Activated T-cell treated with anti-CD3 and anti-CD28 coated beads, Interleukin-2, amount 50 U/mL, for 72 hours (primary cell): ENCODE measurements at regions not wholly inside any gene's neighbourhood (a gene's known extent, or its start where the extent isn't known, plus 50 kb on each side); places are given as distances from the start of the nearest gene placed in this dataset.

Source experiments
- ATAC-seq, 2 donors: fragments of 150-1000 bp; cut with Tn5 transposase; replicated peaks in 1 of 2; 2 replicates each; pipeline ENCODE4 v1.10.0; 2021; ENCODE audit warnings: moderate library complexity in 2 of 2, mild to moderate bottlenecking in 1 of 2
- DNase-seq, 2 donors: peaks; one replicate each; pipeline ENCODE4 v3.0.0; 2021 to 2022; ENCODE audit warnings: mixed read lengths in 1 of 2
- H3K27ac Mint-ChIP-seq: one replicate; pipeline ENCODE4 v1.8.0; 2022; ENCODE audit warnings: mild to moderate bottlenecking, moderate library complexity, mixed read lengths
- H3K27me3 Mint-ChIP-seq: one replicate; pipeline ENCODE4 v1.8.0; 2022; ENCODE audit warnings: low read depth, mixed read lengths
- H3K36me3 Mint-ChIP-seq, 2 donors: one replicate each; pipeline ENCODE4 v1.8.0; 2022; ENCODE audit warnings: mixed read lengths in 2 of 2, mild to moderate bottlenecking in 1 of 2; ENCODE audit not compliant: insufficient read depth in 2 of 2
- H3K4me1 Mint-ChIP-seq: one replicate; pipeline ENCODE4 v1.8.0; 2022; ENCODE audit warnings: low read depth, mixed read lengths
- H3K4me3 Mint-ChIP-seq, 2 donors: one replicate each; pipeline ENCODE4 v1.8.0; 2022; ENCODE audit warnings: mild to moderate bottlenecking in 2 of 2, mixed read lengths in 2 of 2, moderate library complexity in 2 of 2
- H3K9me3 Mint-ChIP-seq, 2 donors: one replicate each; pipeline ENCODE4 v1.8.0; 2022; ENCODE audit warnings: mixed read lengths in 2 of 2

DNA sequence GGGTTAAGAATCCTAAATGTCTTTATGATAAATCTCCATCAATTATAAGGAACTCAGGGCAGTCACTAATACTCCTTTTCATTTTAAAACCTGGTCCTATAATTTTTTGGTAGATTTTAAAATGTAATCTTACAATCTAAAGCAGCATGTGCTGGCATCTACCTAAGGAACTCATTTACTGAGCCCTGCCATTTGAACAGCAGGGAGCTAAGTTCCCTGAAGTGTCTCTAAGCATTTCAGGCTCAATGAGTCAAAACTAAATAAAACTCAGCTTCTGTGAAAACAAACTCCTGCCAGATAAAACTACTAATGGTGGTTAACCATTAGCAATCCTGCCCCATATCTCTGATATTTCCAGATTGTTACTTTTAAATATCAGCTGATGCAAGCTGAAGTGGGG, 1371.8 kb upstream of the PRMT6 start:
- H3K9me3 Mint-ChIP-seq, result peaks cover 8 to 12% of the 10 kb centered on the region in 2 donors
- ATAC-seq (no peak), DNase-seq (no peak)
- H3K36me3 Mint-ChIP-seq, result peaks cover 0 to 4% of the 10 kb centered on the region in 2 donors
- H3K27me3 Mint-ChIP-seq, result no peaks in the 10 kb centered on the region
- no peak overlapping the region for H3K4me3 Mint-ChIP-seq
- H3K27ac Mint-ChIP-seq, result no peak overlapping the region
- H3K4me1 Mint-ChIP-seq, result no peaks in the 10 kb centered on the region

DNA sequence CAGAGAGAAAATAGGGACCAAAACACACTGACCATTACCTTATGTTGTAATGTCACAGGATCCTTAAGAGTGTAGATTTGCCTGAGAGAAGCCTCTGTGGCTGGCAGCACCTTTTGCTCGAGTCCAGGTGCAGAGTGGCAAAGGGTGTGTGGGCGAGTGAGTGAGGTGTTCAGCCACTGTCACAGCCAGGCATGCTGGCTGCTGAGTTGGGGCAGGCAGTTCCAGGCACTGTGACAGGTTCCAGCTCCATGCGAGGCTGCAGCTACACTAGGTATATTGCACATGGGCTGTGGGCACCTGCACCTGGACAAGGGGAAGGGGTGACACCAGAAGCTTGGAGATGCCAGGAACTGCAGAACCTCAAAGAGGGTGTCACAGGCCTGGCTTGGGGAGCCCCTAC, 1370.4 kb upstream of the PRMT6 start:
- Mint-ChIP-seq H3K27me3 (no peaks in the 10 kb centered on the region), H3K27ac (no peak overlapping the region), H3K4me3 (no peak overlapping the region), H3K36me3 (peaks cover 0 to 4% of the 10 kb centered on the region in 2 donors), H3K9me3 (peaks cover 8% of the 10 kb centered on the region in 2 donors), H3K4me1 (no peaks in the 10 kb centered on the region)
- DNase-seq (no peak), ATAC-seq (no peak)

DNA sequence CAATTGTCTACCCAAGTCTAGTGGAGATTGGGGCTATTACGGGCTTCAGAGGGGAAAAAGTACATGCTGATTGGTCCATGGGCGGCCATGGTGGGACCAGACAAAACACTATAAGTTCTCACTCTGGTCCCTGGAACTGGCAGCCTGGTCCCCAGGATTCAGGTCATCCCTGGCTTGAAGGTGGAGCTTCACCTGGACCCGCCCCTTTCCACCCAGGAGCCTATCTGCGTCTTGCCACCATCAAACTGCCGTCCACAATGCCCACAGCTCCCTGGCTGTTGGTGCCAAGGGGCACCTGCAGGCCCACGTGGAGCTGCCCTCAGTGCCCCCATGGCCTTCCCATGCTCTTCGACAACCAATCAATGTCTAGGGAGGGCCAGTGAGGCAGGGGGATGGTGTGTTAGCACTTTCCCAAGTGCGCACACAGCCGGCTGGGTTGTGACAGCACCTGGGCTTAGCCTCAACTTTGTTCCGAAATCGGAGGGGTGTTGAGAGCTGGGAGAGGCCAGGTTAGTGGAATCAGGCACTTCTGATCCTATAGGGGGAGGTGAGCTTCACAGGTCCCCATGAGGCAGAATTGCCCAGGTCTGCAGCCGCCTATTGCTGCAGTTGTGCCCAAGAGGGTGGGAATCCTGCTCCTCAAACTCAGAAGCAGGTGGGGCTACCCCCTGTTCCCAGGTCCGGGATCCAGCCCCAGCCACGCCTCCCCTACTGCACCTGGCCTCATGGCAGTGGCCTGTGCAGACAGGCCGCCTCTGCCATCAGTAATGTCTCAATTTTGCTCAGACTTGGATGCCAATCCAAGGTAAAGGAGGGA, 1369.4 kb upstream of the PRMT6 start:
- Mint-ChIP-seq H3K9me3 (peaks cover 8% of the 10 kb centered on the region in 2 donors), H3K27me3 (no peaks in the 10 kb centered on the region), H3K4me1 (no peaks in the 10 kb centered on the region), H3K27ac (no peak overlapping the region), H3K4me3 (no peak overlapping the region), H3K36me3 (peaks cover 0 to 4% of the 10 kb centered on the region in 2 donors)
- DNase-seq (no peak), ATAC-seq (no peak)

DNA sequence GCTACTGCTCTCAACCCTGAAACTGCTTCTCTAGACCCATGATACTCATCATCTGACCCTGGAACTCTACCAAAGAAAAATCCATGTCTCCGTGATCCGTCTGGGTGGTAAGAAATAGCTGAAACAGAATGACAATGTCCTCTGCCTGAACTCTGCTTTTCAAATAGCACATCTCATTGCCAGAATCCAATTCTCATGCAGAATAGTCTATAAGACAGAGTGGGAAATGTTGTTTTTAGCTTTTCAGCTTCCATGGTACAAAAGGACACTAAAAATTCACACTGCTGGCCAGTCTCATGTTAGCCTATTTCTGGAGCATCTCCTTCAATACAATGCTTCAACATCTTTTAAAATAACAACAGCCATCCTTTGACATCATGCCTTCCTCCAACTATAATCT, 1355.8 kb upstream of the PRMT6 start:
- H3K36me3 Mint-ChIP-seq, result peaks cover 0 to 2% of the 10 kb centered on the region in 2 donors
- no peak for ATAC-seq
- DNase-seq, result no peak
- no peaks in the 10 kb centered on the region for H3K4me1 Mint-ChIP-seq
- peaks cover 5 to 17% of the 10 kb centered on the region in 2 donors for H3K9me3 Mint-ChIP-seq
- H3K27me3 Mint-ChIP-seq, result no peaks in the 10 kb centered on the region
- no peak overlapping the region for H3K4me3 Mint-ChIP-seq
- no peak overlapping the region for H3K27ac Mint-ChIP-seq

DNA sequence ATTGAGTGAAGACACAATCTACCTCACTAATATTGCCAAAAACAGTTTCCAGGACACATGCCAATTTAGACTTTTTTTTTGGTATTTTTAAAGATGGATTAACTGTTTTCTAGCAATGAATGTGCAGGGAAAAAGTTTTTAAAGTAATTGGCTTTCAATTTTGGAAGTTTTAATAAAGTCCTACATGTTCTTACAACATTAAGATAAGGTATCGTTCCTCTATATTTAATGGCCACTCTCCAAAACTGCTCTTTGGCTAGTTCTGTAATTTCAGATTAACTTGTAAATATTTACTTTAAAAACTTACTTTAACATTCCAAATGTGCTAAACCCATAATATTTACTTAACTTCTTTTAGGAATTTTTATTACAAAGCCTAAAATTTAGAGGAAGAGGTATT, 1332.2 kb upstream of the PRMT6 start:
- no peaks in the 10 kb centered on the region for H3K27me3 Mint-ChIP-seq
- peaks cover 0 to 5% of the 10 kb centered on the region in 2 donors for H3K9me3 Mint-ChIP-seq
- ATAC-seq, result no peak
- no peak overlapping the region for H3K27ac Mint-ChIP-seq
- H3K4me3 Mint-ChIP-seq, result no peak overlapping the region
- H3K36me3 Mint-ChIP-seq, result peaks cover 0 to 2% of the 10 kb centered on the region in 2 donors
- H3K4me1 Mint-ChIP-seq, result no peaks in the 10 kb centered on the region
- DNase-seq, result no peak

DNA sequence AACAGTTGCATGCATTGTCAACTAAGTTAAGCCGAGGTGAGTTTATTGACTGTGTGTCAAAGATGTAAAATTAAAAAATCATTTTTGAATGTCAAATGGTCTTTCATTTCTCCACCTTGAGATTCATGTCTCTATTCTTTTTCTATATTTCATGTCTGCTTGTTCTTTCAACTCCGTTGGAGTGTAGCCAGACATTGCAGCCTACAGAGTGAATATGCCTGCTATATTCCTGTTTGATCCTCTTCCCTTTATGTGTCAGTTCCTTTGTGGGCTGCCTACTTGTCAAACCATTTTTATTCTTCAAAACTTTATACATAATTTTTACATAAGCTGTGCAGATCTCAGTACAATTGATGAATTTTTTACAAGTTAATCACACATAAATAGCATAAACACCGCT, 1325.8 kb upstream of the PRMT6 start:
- Mint-ChIP-seq H3K4me1 (no peaks in the 10 kb centered on the region), H3K4me3 (no peak overlapping the region), H3K9me3 (peaks cover 2 to 6% of the 10 kb centered on the region in 2 donors), H3K27me3 (no peaks in the 10 kb centered on the region), H3K27ac (no peak overlapping the region), H3K36me3 (no peaks in the 10 kb centered on the region)
- no peak for DNase-seq
- ATAC-seq, result no peak

DNA sequence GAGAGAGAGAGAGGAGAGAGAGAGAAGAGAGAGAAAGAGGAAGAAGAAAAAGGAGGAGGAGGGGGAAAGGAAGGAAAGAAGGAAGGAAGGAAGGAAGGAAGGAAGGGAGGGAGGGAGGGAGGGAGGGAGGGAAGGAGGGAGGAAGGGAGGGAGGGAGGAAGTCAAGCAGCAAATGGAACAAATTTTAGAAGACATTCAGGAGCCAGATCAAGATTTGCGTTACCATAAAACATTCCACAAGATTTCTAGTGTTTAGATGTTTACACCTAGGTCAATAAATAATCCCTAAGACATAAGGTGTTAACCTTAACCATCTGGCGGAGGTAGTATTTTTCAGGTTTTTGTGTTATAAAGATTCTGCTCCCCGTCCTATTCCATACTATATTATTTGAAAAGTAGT, 1320.1 kb upstream of the PRMT6 start:
- Mint-ChIP-seq H3K4me3 (no peak overlapping the region), H3K9me3 (peaks cover 4 to 9% of the 10 kb centered on the region in 2 donors), H3K27ac (no peak overlapping the region), H3K27me3 (no peaks in the 10 kb centered on the region), H3K36me3 (no peaks in the 10 kb centered on the region), H3K4me1 (no peaks in the 10 kb centered on the region)
- no peak for ATAC-seq
- DNase-seq, result no peak

DNA sequence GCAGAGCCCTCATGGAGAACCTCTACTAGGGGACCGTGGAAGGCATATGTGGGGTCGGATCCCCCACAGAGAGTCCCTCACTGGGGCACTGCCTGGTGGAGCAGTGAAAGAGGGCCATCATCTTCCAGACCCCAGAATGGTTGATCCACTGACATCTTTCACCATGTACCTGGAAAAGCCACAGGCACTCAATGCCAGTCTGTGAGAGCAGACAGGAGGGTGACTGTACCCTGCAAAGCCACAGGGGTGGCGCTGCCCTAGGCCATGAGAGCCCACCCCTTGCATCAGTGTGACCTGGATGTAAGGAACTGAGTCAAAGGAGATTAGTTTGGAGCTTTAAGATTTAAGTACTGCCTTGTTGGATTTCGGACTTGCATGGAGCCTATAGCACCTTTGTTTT, 1276.7 kb upstream of the PRMT6 start:
- no peak for DNase-seq
- Mint-ChIP-seq H3K36me3 (no peaks in the 10 kb centered on the region), H3K4me3 (no peak overlapping the region), H3K9me3 (peaks cover 5 to 14% of the 10 kb centered on the region in 2 donors), H3K27ac (no peak overlapping the region), H3K27me3 (no peaks in the 10 kb centered on the region), H3K4me1 (no peaks in the 10 kb centered on the region)
- ATAC-seq, result no peak

DNA sequence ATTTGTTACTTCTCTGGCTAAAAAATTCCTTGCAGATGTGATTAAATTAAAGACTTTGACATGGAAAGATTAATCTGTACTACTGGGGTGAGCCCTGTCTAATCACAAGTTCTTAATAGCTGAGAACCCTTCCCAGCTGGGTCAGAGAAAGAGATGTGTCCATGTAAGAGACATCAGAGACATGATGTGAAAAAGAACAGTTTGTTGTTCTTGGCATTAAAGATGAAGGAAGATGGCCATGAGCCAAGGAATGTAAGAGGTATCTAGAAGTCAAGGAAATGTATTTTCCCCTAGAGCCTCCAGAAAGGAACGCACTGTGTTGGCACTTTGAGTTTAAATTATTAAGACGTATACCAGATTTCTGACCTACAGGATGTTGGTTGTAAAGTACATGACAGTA, 1271.5 kb upstream of the PRMT6 start:
- Mint-ChIP-seq H3K27ac (no peak overlapping the region), H3K27me3 (no peaks in the 10 kb centered on the region), H3K4me3 (no peak overlapping the region), H3K9me3 (peaks cover 2 to 8% of the 10 kb centered on the region in 2 donors), H3K36me3 (no peaks in the 10 kb centered on the region), H3K4me1 (no peaks in the 10 kb centered on the region)
- no peak for ATAC-seq
- no peak for DNase-seq

DNA sequence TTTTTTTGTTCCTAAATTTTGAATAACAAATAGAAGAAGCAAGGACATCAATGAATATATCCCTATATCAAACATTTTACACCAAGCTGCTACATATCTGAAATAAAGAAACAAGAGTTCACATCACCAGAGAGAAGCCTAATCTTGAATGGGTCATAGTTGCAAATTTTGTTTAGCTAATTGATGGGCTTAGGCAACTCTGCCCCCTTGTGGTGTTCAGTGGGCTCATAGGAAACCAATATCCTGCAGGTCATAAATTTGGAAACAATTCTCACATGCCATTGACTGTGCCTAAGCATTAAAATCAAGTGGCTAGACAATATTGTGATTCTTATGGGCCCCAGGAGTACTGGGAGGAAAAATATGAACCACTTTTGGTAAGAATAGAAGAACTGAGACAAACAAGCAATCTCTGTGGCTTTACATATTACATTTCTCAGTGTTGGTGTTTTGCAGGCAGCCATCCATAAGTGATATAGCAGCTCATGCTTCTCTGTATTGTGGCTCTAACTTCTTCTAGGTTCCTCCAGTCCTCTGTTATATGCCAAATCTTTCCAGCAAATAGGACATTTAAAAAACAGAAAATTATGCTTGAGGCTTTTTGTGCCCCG, 1262.8 kb upstream of the PRMT6 start:
- Mint-ChIP-seq H3K4me1 (no peaks in the 10 kb centered on the region), H3K4me3 (no peak overlapping the region), H3K9me3 (peaks cover 0 to 3% of the 10 kb centered on the region in 2 donors), H3K36me3 (peaks cover 0 to 4% of the 10 kb centered on the region in 2 donors), H3K27ac (no peak overlapping the region), H3K27me3 (no peaks in the 10 kb centered on the region)
- ATAC-seq (no peak), DNase-seq (peak; percentile 4 to 13)

DNA sequence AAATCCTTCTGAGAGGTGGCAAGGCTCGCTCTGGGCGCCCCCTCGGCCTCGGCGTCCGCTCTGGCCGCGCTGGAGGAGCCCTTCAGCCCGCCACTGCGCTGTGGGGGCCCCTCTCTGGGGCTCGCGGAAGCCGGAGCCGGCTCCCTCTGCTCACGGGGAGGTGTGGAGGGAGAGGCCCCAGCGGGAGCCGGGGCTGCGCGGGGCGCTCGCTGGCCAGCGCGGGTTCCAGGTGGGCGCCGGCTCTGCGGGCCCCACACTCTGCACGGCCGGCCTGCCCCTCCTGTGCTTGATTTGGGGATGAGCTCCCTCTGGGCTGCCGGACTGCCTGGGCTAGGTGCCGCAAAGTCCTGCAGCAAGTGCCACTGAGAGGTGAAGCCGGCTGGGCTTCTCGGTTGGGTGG, 1260.7 kb upstream of the PRMT6 start:
- no peaks in the 10 kb centered on the region for H3K27me3 Mint-ChIP-seq
- no peaks in the 10 kb centered on the region for H3K4me1 Mint-ChIP-seq
- H3K36me3 Mint-ChIP-seq, result peaks cover 0 to 4% of the 10 kb centered on the region in 2 donors
- H3K27ac Mint-ChIP-seq, result no peak overlapping the region
- H3K9me3 Mint-ChIP-seq, result peaks cover 3 to 6% of the 10 kb centered on the region in 2 donors
- H3K4me3 Mint-ChIP-seq, result no peak overlapping the region
- DNase-seq, result no peak
- no peak for ATAC-seq

DNA sequence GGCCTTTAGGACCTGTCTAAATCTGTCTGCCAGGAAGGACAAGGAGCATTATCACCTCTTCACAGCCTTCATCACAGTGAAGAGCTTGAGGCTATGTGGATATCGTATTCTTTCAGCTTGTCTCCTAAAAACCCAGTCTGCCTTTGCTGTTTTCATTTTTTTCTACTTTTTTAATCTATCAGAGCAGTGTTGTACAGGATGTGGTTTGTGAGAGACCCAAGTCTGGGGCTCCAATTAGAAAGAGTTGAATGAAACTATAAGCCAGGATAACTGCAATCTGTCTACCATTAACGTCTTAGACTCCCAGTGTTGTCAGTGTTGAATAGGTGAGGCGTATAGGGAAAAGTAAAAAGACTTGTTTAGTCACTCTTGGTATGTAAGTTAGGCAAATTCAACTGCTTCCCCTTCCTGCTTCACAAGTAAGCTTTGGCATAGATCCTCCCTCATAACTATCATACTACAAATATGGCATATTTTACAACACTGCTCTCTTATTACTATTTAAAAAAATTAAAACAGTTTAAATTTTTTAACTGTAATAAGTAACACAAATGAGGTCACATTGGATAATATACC, 1225.8 kb upstream of the PRMT6 start:
- no peak for ATAC-seq

DNA sequence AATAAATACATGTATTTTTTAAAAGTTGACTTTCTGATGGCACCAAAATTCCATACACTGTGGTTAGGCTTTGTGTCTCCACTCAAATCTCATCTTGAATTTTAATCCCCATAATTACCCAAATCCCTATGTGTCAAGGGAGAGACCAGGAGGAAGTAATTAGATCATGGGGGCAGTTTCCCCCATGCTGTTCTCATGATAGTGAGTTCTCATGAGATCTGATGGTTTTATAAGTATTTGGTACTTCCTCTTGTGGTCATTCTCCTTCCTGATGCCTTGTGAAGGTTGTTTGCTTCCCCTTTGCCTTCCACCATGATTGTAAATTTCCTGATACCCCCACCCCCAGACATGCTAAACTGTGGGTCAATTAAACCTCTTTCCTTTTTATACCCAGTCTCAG, 1218.4 kb upstream of the PRMT6 start:
- Mint-ChIP-seq H3K27ac (no peak overlapping the region), H3K4me1 (no peaks in the 10 kb centered on the region), H3K4me3 (no peak overlapping the region), H3K9me3 (peaks cover 14 to 17% of the 10 kb centered on the region in 2 donors), H3K36me3 (peaks cover 0 to 4% of the 10 kb centered on the region in 2 donors), H3K27me3 (no peaks in the 10 kb centered on the region)
- no peak for ATAC-seq
- DNase-seq, result no peak

More for the DNA sequence above, 1225.8 kb upstream of the PRMT6 start:
- Mint-ChIP-seq H3K27me3 (no peaks in the 10 kb centered on the region), H3K36me3 (peaks cover 0 to 2% of the 10 kb centered on the region in 2 donors), H3K4me3 (no peak overlapping the region), H3K4me1 (no peaks in the 10 kb centered on the region), H3K9me3 (peaks cover 7 to 10% of the 10 kb centered on the region in 2 donors), H3K27ac (no peak overlapping the region)
- no peak for DNase-seq
